Right cardiac atrium (tissue), 5 donors: ENCODE measurements at regions not wholly inside any gene's neighbourhood (a gene's known extent, or its start where the extent isn't known, plus 50 kb on each side); places are given as distances from the start of the nearest gene placed in this dataset.
"Not testable (repeated sequence)": the region's sequence is repeated elsewhere in the genome, so short reads cannot be mapped to it uniquely, and the experiment has no call there.

Experiments used
- ATAC-seq, 2 donors: fragments of 200-7000 bp; cut with Tn5 transposase; one replicate each; pipeline versions ENCODE4 v1.8.0 to v1.9.1; 2020; ENCODE audit warnings: moderate library complexity in 2 of 2, mild to moderate bottlenecking in 1 of 2
- DNase-seq, 3 donors: peaks; one replicate each; pipeline ENCODE4 v3.0.0-alpha.2; 2020
- H3K27ac ChIP-seq: one replicate; pipeline ENCODE4 v1.5.1; 2013; ENCODE audit warnings: mild to moderate bottlenecking, low read length, control low read depth, moderate library complexity
- H3K27me3 ChIP-seq: one replicate; pipeline ENCODE4 v1.6.1; 2013; ENCODE audit not compliant: control insufficient read depth, insufficient read depth
- H3K4me1 ChIP-seq: one replicate; pipeline ENCODE4 v1.6.1; 2013; ENCODE audit warnings: low read length; ENCODE audit not compliant: control insufficient read depth, insufficient read depth
- H3K4me3 ChIP-seq: one replicate; pipeline ENCODE4 v1.5.1; 2013; ENCODE audit warnings: low read length, control low read depth
- H3K9me3 ChIP-seq: one replicate; pipeline ENCODE4 v1.6.1; 2013; ENCODE audit warnings: low read length; ENCODE audit not compliant: control insufficient read depth
- WGBS: extraction: QIAGEN DNeasy Blood & Tissue Kit; methylation state at CpG from one replicate; pipeline ENCODE4 v1.1.7; 2013; 5-methylcytosine and 5-hydroxymethylcytosine counted together
- intact Hi-C, 4 donors: fragments of 100-400 bp; cut with DNase I; formaldehyde crosslinking; loops; one replicate each; pipeline versions ENCODE4 v1.11.0 to v1.14.0; 2022 to 2023
- donor health status: healthy with polysubstance abuse.
- donor health status: DM: no; HTN: yes; CAD: no.
- donor health status: DM: no; HTN: no; CAD: no.
- donor health status: DM: no; HTN: yes; CAD: no; lungs with severe emphysema.
- donor health status: DM: yes; HTN: yes; CAD: no.

GRCh38 chr14:42488965-42489364 is 882.3 kb downstream of the LRFN5 start:
- Histone ChIP-seq H3K9me3 (no peaks in the 10 kb centered on the region), H3K4me3 (no peak overlapping the region), H3K4me1 (no peaks in the 10 kb centered on the region), H3K27ac (no peak overlapping the region), H3K27me3 (no peaks in the 10 kb centered on the region)
- no peak for DNase-seq
- intact Hi-C loops, result no loop called here
- WGBS, result 67% methylated on average over 1 of the region's 1 CpG
- no peak for ATAC-seq

- H3K27ac ChIP-seq, H3K4me3 ChIP-seq, intact Hi-C loops, H3K27me3 ChIP-seq, H3K9me3 ChIP-seq, ATAC-seq, H3K4me1 ChIP-seq: not testable (repeated sequence)
- WGBS, result 96% methylated on average over 41 of the region's 41 CpGs
- DNase-seq, result peak in 2 of 3 donors; percentile 28 to 39
These were observed 875.8 kb downstream of the LRFN5 start for GRCh38 chr14:42482345-42482971.

DNA sequence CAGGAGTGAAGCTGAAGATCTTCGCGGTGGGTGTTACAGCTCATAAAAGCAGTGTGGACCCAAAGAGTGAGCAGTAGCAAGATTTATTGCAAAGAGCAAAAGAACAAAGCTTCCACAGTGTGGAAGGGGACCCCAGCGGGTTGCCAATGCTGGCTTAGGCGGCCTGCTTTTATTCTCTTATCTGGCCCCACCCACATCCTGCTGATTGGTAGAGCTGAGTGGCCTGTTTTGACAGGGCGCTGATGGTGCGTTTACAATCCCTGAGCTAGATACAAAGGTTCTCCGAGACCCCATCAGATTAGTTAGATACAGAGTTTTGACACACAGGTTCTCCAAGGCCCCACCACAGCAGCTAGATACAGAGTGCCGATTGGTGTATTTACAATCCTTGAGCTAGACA is 875.0 kb downstream of the LRFN5 start:
- H3K4me1 ChIP-seq, H3K9me3 ChIP-seq, DNase-seq, intact Hi-C loops, H3K27ac ChIP-seq, H3K27me3 ChIP-seq, H3K4me3 ChIP-seq, ATAC-seq: not testable (repeated sequence)
- WGBS, result 90% methylated on average over 8 of the region's 8 CpGs

DNA sequence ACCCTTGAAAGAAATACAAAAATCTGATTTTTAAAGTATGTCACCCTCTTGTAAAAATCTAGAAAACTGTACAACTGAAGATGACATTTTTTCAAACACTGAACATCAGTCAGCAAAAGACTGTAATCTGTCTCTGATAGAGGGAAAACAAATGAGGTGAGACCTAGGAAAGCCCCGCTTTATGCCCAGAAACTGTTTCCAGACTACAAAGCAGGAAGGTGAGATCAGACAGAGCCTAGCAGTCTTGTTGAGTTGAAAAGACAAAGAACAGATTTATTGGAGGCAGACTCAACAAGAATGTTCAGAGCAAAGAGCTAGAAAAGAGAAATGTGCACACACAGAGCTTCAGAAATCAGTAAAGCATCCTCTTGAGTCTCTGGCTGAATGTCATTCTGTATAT is 873.6 kb downstream of the LRFN5 start:
- ATAC-seq, result no peak
- 71% methylated on average over 1 of the region's 1 CpG for WGBS
- intact Hi-C loops, result no loop called here

GRCh38 chr14:42475289-42475688 is 868.6 kb downstream of the LRFN5 start:
- Histone ChIP-seq H3K27ac (no peak overlapping the region), H3K27me3 (no peaks in the 10 kb centered on the region), H3K4me3 (no peak overlapping the region), H3K9me3 (no peaks in the 10 kb centered on the region), H3K4me1 (no peaks in the 10 kb centered on the region)
- DNase-seq (no peak), ATAC-seq (no peak)
- intact Hi-C loops, result no loop called here
- 64% methylated on average over 6 of the region's 6 CpGs for WGBS

More for the DNA sequence above, 873.6 kb downstream of the LRFN5 start:
- no peaks in the 10 kb centered on the region for H3K27me3 ChIP-seq
- DNase-seq, result no peak
- no peaks in the 10 kb centered on the region for H3K4me1 ChIP-seq
- H3K27ac ChIP-seq, result no peak overlapping the region
- no peaks in the 10 kb centered on the region for H3K9me3 ChIP-seq
- no peak overlapping the region for H3K4me3 ChIP-seq

DNA sequence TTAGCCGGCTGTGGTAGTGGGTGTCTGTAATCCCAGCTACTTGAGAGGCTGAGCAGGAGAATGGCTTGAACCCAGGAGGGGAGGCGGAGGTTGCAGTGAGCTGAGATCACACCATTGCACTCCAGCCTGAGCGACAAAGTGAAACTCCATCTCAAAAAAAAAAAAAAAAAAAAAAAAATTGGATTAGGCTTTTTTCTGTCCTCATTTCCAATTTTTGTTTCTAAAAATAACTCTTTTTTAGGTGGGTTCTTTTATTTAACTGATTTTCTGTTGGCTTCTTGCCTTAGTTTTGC is 863.7 kb downstream of the LRFN5 start:
- H3K27ac ChIP-seq, result no peak overlapping the region
- intact Hi-C loops, result no loop called here
- H3K4me1 ChIP-seq, result no peaks in the 10 kb centered on the region
- H3K27me3 ChIP-seq, result no peaks in the 10 kb centered on the region
- H3K4me3 ChIP-seq, result no peak overlapping the region
- no peaks in the 10 kb centered on the region for H3K9me3 ChIP-seq
- WGBS, result 82% methylated on average over 3 of the region's 3 CpGs
- ATAC-seq, result no peak
- DNase-seq, result no peak

DNA sequence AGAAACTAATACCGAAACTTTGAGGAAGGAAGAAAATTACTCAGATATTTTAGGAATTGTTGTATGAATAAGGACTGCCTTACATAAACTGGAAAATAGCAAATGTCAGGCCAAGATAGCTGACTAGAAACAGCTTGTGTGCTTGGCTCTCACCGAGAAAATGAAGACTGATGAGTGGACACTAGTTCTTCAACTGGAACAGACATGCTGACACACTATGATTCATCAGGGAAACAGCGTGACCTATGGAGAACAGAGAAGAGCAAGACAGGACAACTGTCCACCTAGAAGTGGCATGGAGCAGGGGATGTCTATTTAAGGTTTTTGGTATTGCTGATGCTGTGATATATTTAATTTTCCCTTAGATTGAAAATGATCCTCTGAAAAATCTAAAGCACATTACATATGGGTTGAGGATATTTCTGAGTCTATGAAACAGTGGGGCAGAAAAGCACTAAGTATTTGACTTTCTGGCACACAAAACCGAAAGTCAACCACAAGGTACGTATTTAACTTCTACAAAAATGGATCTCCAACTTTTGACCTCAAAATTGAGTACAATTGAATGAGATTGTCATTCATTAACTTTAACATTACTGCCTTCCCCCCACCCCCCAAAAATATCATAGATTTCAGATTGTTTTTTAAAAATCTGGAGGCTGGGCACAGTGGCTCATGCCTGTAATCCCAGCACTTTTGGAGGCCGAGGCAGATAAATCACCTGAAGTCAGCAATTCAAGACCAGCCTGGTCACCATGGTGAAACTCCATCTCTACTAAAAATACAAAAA is 863.2 kb downstream of the LRFN5 start:
- intact Hi-C loops, result no loop called here
- 63% methylated on average over 6 of the region's 6 CpGs for WGBS
- DNase-seq, result no peak
- Histone ChIP-seq H3K27ac (no peak overlapping the region), H3K4me3 (no peak overlapping the region), H3K9me3 (no peaks in the 10 kb centered on the region), H3K4me1 (no peaks in the 10 kb centered on the region), H3K27me3 (no peaks in the 10 kb centered on the region)
- ATAC-seq, result no peak

DNA sequence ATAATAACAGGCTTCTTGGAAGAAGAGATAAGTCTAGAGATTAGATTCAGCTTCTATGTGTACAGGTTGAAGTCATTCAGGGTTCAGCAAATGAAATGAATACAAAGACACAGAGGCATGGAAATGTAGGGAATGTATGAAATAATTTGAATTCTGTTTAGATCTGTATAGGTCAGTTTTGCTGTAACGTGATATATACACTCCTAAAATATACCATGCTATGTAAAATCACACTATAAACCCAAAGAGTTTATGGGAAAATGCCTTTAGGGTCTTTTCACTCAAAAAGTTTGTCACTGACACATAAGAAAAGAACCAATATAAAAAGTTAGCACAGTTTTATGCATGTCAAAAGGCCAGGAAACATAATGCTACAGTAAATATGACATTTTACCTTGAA is 854.0 kb downstream of the LRFN5 start:
- DNase-seq, result no peak
- Histone ChIP-seq H3K4me1 (no peaks in the 10 kb centered on the region), H3K9me3 (no peaks in the 10 kb centered on the region), H3K27ac (no peak overlapping the region), H3K27me3 (no peaks in the 10 kb centered on the region), H3K4me3 (no peak overlapping the region)
- no peak for ATAC-seq
- intact Hi-C loops, result no loop called here
- WGBS, result 57% methylated on average over 1 of the region's 1 CpG

- H3K9me3 ChIP-seq, result no peaks in the 10 kb centered on the region
- WGBS, result 86% methylated on average over 3 of the region's 3 CpGs
- ATAC-seq (no peak), DNase-seq (no peak)
- intact Hi-C loops, result no loop called here
- H3K27me3 ChIP-seq, result no peaks in the 10 kb centered on the region
- H3K27ac ChIP-seq, result no peak overlapping the region
- H3K4me3 ChIP-seq, result no peak overlapping the region
- no peaks in the 10 kb centered on the region for H3K4me1 ChIP-seq
These were observed 852.6 kb downstream of the LRFN5 start for GRCh38 chr14:42459171-42459685.

DNA sequence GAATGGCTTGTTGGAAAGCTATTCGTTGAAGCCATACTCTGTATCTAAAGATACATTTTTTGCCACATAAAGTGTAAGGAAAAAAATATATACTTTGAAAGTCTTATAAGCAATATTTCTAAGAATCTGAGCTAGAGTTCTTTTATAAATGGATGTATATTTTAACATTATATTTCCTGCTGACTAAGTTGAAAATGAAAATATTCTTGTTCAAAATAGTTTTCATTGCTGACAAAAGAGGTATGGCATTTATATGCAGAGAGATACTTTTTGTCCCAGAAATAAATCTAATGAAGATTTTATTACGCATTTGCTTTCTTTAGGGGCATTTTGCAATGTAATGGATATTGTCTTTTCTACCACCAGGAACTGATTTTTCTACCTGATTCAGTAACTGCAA is 834.9 kb downstream of the LRFN5 start:
- ATAC-seq, result no peak
- 72% methylated on average over 2 of the region's 2 CpGs for WGBS

DNA sequence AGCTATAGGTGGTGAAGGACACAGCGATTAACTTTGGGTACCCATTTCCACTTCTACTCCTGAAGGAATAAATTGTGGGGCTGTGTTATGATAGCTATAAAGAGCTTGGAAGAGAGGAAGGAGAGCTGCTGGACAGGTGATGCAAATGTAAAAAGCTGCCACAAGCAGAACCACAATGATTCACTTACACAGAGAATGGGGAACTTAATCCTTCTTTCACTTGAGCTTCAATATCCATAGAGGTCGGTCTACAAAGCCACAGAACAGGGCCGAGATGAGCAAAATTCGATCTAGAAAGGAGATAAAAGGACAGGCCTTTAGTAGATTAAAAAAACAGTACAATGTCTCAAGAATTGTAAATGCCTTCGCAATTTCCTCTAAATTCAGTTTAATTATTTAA is 831.1 kb downstream of the LRFN5 start:
- no peaks in the 10 kb centered on the region for H3K9me3 ChIP-seq
- no peaks in the 10 kb centered on the region for H3K4me1 ChIP-seq
- H3K27me3 ChIP-seq, result no peaks in the 10 kb centered on the region
- no peak overlapping the region for H3K4me3 ChIP-seq
- DNase-seq (no peak), ATAC-seq (no peak)
- WGBS, result 74% methylated on average over 5 of the region's 5 CpGs
- H3K27ac ChIP-seq, result no peak overlapping the region
- intact Hi-C loops, result no loop called here

More for the DNA sequence above, 834.9 kb downstream of the LRFN5 start:
- Histone ChIP-seq H3K27ac (no peak overlapping the region), H3K9me3 (no peaks in the 10 kb centered on the region), H3K4me1 (no peaks in the 10 kb centered on the region), H3K4me3 (no peak overlapping the region), H3K27me3 (no peaks in the 10 kb centered on the region)
- intact Hi-C loops, result no loop called here
- no peak for DNase-seq
